IPS-NIHi7 (cell line): ENCODE measurements at regions not wholly inside any gene's neighbourhood (a gene's known extent, or its start where the extent isn't known, plus 50 kb on each side); places are given as distances from the start of the nearest gene placed in this dataset.

Source experiments
- DNase-seq: peaks from one replicate; pipeline ENCODE4 v3.0.0; 2012; ENCODE audit warnings: mixed read lengths; ENCODE audit errors: extremely low spot score

- DNase-seq = no peak
These were observed 445.9 kb downstream of the MCTP2 start for GRCh38 chr15:94677202-94677790.

DNA sequence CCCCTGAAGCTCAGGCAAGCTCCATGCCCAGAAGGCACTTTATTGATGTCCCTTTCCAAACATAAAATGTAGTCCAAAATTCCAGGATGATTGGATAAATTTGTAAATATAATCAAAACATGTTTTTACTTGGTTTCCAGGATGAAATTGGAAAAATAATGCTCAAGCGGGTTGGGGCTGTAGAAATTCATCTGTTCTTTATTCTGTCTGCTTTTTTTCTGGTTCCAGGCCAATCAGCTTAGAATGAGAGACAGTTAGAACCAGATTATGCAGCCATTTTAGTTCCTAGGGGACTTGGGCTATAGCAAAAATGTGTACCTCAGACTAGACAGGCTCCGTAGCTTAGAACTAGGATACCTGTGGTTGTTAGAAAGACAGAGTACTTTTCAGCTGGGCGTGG, 450.8 kb downstream of the MCTP2 start:
- DNase-seq = no peak

- DNase-seq = no peak
These were observed 452.5 kb downstream of the MCTP2 start for GRCh38 chr15:94683902-94684301.

GRCh38 chr15:94691169-94691568, 459.8 kb downstream of the MCTP2 start:
- no peak for DNase-seq

DNA sequence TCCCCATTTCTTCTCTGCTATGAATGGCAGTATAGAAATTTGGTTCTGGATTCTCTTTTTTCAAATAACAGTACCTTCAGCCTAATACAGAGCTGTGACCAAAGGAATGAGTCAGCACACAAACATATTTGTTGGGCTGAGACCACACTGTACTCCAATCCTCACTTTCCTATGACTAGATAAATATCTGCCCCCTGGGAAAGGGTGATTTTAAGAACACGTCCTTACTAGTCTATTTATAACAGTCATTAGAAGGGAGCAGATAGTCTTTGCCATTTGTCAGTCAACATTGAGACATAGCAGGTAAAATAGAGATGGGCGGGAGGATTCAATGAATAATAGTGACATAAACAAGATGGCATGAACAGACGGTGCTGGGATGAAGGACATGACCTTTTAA, 461.3 kb downstream of the MCTP2 start:
- DNase-seq = no peak

DNA sequence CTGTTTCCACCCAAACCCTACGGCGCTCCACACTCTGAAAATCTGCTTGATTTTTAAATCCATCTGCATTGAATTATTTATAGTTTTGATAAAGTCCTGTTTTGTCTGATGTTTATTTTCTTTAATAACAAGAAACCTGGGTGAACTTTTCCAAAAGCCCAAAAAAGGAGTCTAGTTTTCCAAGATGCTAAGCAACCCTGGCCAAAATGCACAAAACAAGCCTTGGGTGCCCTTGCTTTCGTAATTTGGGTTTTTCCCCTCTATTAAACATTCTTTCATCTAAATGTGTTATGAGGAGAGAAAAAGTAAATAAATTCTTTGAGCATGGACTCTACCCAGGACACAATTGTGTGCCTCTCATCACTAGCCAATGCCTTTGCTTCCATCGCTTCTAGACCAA, 468.9 kb downstream of the MCTP2 start:
- DNase-seq = no peak

DNA sequence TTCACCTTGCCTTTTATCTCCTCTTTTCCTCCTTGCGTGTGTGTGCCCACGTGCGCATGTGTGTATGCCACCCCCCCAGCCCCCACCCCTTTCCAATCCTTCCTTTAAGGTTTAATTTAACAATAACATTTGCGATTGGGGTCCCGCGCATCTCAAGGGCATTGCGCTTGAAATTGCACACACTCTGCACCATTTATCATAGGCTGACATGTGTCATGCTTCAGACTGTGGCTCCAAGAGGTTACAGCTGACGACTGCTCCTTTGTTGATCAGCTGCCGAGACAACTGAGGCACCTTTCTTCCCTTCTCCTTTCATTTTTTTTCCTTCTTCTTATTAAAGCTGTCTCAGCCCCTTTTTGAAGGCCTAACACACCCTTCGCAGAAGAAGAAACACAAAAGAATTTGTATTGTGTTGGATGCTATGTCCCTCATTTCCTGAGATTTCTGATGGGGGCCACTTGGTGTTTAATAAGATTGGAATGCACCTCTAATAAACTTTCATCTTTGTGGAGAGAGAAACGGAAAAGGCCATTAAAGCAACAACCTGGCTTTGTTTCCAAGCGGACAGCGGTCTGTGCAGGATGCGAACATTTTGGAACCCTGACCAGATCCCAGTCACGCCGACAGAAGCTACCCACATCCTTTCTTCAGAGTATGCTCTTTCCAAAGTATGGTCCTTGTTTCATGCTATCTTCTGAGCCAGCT, 470.1 kb downstream of the MCTP2 start:
- no peak for DNase-seq

- no peak for DNase-seq
These were observed 472.2 kb downstream of the MCTP2 start for GRCh38 chr15:94703596-94703995.

- no peak for DNase-seq
These were observed 473.1 kb downstream of the MCTP2 start for GRCh38 chr15:94704421-94704820.

- DNase-seq = no peak
These were observed 473.6 kb downstream of the MCTP2 start for GRCh38 chr15:94704946-94705345.

GRCh38 chr15:94709319-94709718, 478.0 kb downstream of the MCTP2 start:
- DNase-seq = no peak

DNA sequence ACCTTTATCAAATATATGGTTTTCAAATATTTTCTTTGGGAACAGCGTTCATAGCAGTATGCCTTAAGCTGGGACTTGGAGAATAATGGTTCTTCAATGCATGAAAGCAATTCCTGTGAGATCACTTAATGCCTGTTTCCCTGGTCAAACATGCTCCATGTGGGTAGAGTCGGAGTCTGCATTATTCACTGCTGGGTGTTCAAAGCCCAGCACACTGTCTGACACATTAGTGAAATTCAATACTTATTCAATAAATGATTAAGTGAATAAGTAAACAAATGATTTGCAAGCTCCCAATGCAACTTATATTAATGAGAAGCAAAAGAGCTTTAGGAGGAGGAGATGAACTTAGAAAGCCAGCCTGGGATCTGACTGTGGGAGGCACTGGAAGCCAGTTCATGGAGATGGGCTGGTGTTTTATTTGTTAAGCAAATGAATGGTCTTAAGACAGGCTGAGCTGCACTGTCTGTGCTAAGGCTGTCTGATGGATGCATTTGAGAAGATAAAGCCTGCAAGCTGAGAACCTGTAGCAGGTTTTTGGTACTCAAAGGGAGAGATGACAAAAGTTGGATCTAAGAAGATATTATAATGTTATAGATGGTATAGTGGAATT, 490.8 kb downstream of the MCTP2 start:
- DNase-seq = peak; percentile 28

- DNase-seq = no peak
These were observed 492.4 kb downstream of the MCTP2 start for GRCh38 chr15:94723801-94724200.

GRCh38 chr15:94731286-94731685, 499.9 kb downstream of the MCTP2 start:
- no peak for DNase-seq

DNA sequence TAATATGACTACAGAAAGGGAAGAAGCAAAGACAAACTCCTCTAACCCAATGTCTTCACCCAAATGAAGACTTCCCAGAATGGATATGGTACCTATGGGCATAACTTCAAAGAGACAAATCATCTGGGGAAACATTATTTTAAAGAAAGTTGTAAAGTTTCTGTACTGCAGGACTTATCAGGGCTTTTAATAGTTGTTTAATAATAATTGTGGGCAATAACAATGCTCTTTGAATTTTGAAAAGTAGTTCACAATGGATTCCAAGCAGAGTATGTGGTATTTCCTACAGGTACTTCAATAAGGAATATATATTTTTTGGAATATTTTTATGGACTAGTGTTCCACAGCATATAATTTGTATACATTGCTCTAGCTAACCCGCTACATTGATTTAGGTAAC, 503.1 kb downstream of the MCTP2 start:
- no peak for DNase-seq

- DNase-seq = no peak
These were observed 504.9 kb downstream of the MCTP2 start for GRCh38 chr15:94736236-94736635.

DNA sequence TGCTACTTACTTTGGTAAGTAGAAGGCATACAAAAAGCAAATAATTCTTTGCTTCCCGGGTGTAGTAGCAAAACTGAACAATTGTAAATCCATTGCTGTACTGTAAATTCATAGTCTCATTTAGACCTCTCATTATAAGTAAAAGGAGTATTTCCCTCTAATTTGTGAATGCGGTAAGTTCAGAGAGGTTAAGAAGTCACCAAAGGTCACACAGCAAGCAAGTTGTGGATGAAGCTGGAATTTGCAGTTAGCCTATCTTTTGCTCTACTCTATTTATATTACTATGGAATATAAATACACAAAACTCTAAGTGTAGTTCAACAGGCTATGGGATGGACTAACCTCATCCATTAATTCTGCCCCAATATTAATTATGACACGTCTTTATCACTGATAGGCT, 508.3 kb downstream of the MCTP2 start:
- no peak for DNase-seq

DNA sequence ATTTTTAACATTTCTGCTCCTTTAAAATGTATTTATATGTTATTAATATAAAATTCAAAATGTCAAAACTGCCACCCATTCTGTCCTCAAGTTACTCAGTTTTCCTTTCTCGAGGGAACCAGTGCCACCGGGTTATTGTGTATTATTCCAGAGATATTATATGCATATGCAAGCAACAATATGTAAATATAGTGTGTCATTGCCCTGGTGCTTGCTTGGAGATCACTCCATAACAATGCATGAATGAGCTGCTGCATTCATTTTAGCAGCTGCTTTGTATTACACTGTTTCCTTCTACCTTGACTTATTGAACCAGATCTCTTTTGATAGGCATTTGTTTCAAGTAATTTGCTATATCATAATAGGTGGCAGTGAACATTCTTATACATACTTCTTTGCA, 509.1 kb downstream of the MCTP2 start:
- no peak for DNase-seq

- no peak for DNase-seq
These were observed 512.3 kb downstream of the MCTP2 start for GRCh38 chr15:94743668-94744067.

GRCh38 chr15:94744080-94744793, 512.9 kb downstream of the MCTP2 start:
- peak; percentile 65 for DNase-seq

DNA sequence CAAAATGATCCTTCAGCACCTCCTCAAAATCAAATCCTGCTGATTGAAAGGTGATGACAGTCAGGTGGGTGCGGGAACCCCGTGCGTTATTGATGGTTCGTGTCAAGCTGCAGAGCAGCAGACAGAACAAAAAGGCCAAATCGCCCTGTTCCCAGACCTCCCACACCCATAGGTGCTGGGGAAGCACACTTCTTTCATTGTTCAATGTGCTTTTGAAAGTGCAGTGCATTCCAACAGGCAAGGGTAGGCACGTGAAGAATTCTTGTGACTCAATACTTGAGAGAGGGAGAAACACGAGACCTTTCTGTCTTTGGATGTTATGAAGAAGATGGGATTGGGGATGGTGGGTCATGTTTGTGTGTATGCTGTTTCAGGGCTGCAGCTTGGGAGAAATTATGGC, 514.0 kb downstream of the MCTP2 start:
- no peak for DNase-seq

DNA sequence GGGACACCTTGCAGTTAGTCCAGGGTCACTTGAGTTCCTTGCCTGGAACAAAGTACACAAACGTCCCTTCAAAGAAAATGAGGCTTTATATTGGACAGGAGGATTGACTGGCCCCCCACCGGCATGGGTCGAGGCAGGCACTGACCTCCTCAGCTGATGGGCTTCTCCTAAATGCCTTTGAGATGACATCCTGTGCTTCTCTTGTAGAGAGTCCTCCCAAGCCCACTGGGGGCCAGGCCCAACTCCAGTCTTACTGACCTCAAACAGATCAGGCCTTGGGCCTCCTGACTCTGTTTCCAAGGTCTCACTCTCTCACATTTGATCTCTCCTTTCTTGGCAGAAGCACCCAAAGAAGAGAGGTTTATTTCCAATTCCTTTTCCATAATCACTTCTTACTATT, 516.1 kb downstream of the MCTP2 start:
- no peak for DNase-seq
